ENCODE measurements at regions not wholly inside any gene's neighbourhood (a gene's known extent, or its start where the extent isn't known, plus 50 kb on each side); places are given as distances from the start of the nearest gene placed in this dataset.
A peak's percentile ranks its signal among the peaks of the same experiment; 100 is the strongest.

- Histone ChIP-seq H3K36me3 (replicated peaks; ENCODE audit: control insufficient read depth, insufficient read depth, low read length) (no peaks in the 10 kb centered on the region), H3K27me3 (ENCODE audit: control insufficient read depth, insufficient read depth, low read length) (no peaks in the 10 kb centered on the region), H3K4me3 (ENCODE audit: insufficient read depth, low read depth, low read length) (no peak overlapping the region)
- DNase-seq, result no peak
Measured at GRCh38 chr15:96695426-96695825, 364.9 kb downstream of the NR2F2 start.

GRCh38 chr15:96699871-96700401 lies 369.4 kb downstream of the NR2F2 start:
- Histone ChIP-seq H3K4me3 (ENCODE audit: insufficient read depth, low read depth, low read length) (no peak overlapping the region), H3K27me3 (ENCODE audit: control insufficient read depth, insufficient read depth, low read length) (no peaks in the 10 kb centered on the region; the same call in 1 of the 2 replicates), H3K36me3 (replicated peaks; ENCODE audit: control insufficient read depth, insufficient read depth, low read length) (no peaks in the 10 kb centered on the region)
- peak; percentile 11 for DNase-seq

- Histone ChIP-seq H3K4me3 (ENCODE audit: insufficient read depth, low read depth, low read length) (no peak overlapping the region), H3K36me3 (replicated peaks; ENCODE audit: control insufficient read depth, insufficient read depth, low read length) (no peaks in the 10 kb centered on the region), H3K27me3 (ENCODE audit: control insufficient read depth, insufficient read depth, low read length) (no peaks in the 10 kb centered on the region; the same call in 1 of the 2 replicates)
- no peak for DNase-seq
Measured at GRCh38 chr15:96700555-96700954, 370.1 kb downstream of the NR2F2 start.

GRCh38 chr15:96701443-96701842 lies 370.9 kb downstream of the NR2F2 start:
- no peak for DNase-seq
- no peaks in the 10 kb centered on the region; the same call in 1 of the 2 replicates for H3K27me3 ChIP-seq (ENCODE audit: control insufficient read depth, insufficient read depth, low read length)

DNA sequence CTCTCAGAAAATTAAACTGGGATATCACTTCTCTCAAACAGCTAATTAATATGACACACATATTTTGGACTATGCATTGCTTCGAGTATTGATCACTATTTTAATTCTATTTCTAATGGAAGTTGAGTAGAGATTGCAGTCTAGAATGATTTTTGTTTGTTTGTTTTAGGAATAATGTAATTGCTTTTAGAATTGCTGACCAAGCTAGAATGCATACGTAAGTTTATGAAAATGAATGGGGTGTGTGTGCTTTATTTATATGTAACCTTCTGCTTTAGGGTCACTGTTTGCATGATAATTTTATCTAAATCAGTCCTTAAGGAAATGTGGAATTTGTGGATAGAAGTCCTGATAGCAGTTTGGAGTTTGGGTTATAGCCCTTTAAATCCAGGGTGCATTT lies 371.4 kb downstream of the NR2F2 start:
- Histone ChIP-seq H3K27me3 (ENCODE audit: control insufficient read depth, insufficient read depth, low read length) (no peaks in the 10 kb centered on the region; the same call in 1 of the 2 replicates), H3K4me3 (ENCODE audit: insufficient read depth, low read depth, low read length) (no peak overlapping the region), H3K36me3 (replicated peaks; ENCODE audit: control insufficient read depth, insufficient read depth, low read length) (no peaks in the 10 kb centered on the region)
- DNase-seq, result no peak

More at GRCh38 chr15:96701443-96701842, 370.9 kb downstream of the NR2F2 start:
- Histone ChIP-seq H3K36me3 (replicated peaks; ENCODE audit: control insufficient read depth, insufficient read depth, low read length) (no peaks in the 10 kb centered on the region), H3K4me3 (ENCODE audit: insufficient read depth, low read depth, low read length) (no peak overlapping the region)

GRCh38 chr15:96702589-96702988 lies 372.1 kb downstream of the NR2F2 start:
- Histone ChIP-seq H3K36me3 (replicated peaks; ENCODE audit: control insufficient read depth, insufficient read depth, low read length) (no peaks in the 10 kb centered on the region), H3K4me3 (ENCODE audit: insufficient read depth, low read depth, low read length) (no peak overlapping the region), H3K27me3 (ENCODE audit: control insufficient read depth, insufficient read depth, low read length) (no peaks in the 10 kb centered on the region; the same call in 1 of the 2 replicates)
- DNase-seq, result no peak

DNA sequence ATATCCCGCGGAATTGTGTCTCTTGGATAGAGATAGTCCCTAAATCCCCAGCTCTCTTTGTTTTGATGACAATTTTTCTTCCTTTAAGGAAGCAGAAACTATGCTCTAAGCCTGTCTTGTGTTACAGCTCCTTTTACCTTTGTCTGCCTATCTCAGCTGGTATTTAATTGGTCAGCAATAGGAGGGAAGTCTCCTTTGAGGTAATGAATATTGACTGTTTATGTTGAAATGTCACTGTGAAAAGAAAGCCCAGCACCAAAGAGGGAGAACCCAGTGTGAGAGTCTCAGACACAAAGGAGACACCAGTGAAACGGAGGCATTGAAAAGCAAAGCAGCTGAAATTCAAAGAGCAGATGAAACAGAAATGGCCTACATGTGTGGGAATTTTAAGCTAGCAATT lies 372.6 kb downstream of the NR2F2 start:
- H3K36me3 ChIP-seq (replicated peaks; ENCODE audit: control insufficient read depth, insufficient read depth, low read length), result no peaks in the 10 kb centered on the region
- DNase-seq, result peak; percentile 2
- H3K4me3 ChIP-seq (ENCODE audit: insufficient read depth, low read depth, low read length), result no peak overlapping the region
- no peaks in the 10 kb centered on the region; the same call in 1 of the 2 replicates for H3K27me3 ChIP-seq (ENCODE audit: control insufficient read depth, insufficient read depth, low read length)

DNA sequence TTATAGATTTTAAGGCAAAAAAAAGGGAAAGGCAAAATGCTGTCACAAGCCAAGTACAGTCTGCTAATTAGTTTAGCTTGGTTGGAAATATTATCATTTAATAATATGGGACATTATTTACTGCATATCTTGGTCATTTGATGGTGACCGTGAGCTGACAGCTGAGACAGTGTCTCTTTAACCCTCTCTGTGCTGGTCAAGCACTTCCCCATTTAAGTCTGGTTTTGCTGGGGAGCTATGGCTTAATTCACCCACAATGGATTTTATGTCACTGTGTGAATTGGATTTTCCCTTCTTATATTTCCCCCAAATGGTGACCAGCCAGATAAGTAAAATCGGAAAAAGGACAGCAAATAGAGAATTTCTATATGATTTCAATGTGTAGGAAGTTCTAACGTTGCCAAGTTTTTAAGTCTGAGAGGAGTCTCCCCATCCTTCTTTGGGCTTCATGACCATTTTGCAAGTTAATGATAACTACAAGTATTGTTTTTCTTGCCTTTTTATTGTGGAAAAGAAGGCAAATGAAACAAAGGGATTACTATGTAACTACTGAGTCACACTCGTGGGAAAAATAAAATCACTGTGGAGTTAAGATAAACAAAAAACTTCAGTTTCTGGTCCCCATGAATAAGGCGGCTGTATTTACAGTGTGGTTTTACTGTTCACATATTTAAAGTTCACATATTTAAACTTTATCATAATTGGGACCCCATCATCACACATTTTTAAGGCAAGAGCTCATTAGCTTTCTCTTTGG lies 373.5 kb downstream of the NR2F2 start:
- no peak overlapping the region for H3K4me3 ChIP-seq (ENCODE audit: insufficient read depth, low read depth, low read length)
- DNase-seq, result no peak

DNA sequence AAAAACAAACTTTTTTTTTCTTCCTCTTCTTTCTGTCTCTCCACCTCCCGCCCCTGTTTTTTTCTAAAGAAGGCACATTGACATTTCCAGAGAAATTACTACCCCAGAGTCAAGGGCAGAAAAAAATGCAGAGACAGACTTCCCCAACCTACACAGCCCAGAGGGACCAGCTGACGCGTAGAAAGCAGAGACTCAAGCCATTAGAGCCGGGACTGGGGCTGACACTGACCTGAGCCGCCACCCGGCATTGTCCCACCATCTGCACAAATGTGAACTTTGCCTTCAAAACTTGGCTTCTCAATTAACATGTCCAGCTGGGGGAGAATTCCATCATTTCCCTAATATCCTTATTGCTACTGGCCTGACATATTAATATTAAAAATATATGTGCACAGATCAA lies 385.6 kb downstream of the NR2F2 start:
- H3K27me3 ChIP-seq (ENCODE audit: control insufficient read depth, insufficient read depth, low read length), result no peaks in the 10 kb centered on the region
- no peaks in the 10 kb centered on the region for H3K36me3 ChIP-seq (replicated peaks; ENCODE audit: control insufficient read depth, insufficient read depth, low read length)
- no peak overlapping the region for H3K4me3 ChIP-seq (ENCODE audit: insufficient read depth, low read depth, low read length)
- DNase-seq, result no peak

More for the DNA sequence above, 373.5 kb downstream of the NR2F2 start:
- H3K27me3 ChIP-seq (ENCODE audit: control insufficient read depth, insufficient read depth, low read length), result no peaks in the 10 kb centered on the region; the same call in 1 of the 2 replicates
- H3K36me3 ChIP-seq (replicated peaks; ENCODE audit: control insufficient read depth, insufficient read depth, low read length), result no peaks in the 10 kb centered on the region

- no peak overlapping the region for H3K4me3 ChIP-seq (ENCODE audit: insufficient read depth, low read depth, low read length)
- H3K27me3 ChIP-seq (ENCODE audit: control insufficient read depth, insufficient read depth, low read length), result no peaks in the 10 kb centered on the region
- DNase-seq, result no peak
- no peaks in the 10 kb centered on the region for H3K36me3 ChIP-seq (replicated peaks; ENCODE audit: control insufficient read depth, insufficient read depth, low read length)
Measured at GRCh38 chr15:96716478-96716877, 386.0 kb downstream of the NR2F2 start.

GRCh38 chr15:96720251-96720650 lies 389.8 kb downstream of the NR2F2 start:
- no peak overlapping the region for H3K4me3 ChIP-seq (ENCODE audit: insufficient read depth, low read depth, low read length)
- no peaks in the 10 kb centered on the region for H3K27me3 ChIP-seq (ENCODE audit: control insufficient read depth, insufficient read depth, low read length)
- no peak for DNase-seq
- H3K36me3 ChIP-seq (replicated peaks; ENCODE audit: control insufficient read depth, insufficient read depth, low read length), result no peaks in the 10 kb centered on the region

- H3K36me3 ChIP-seq (replicated peaks; ENCODE audit: control insufficient read depth, insufficient read depth, low read length), result no peaks in the 10 kb centered on the region
- no peak overlapping the region for H3K4me3 ChIP-seq (ENCODE audit: insufficient read depth, low read depth, low read length)
- DNase-seq, result no peak
- H3K27me3 ChIP-seq (ENCODE audit: control insufficient read depth, insufficient read depth, low read length), result no peaks in the 10 kb centered on the region
Measured at GRCh38 chr15:96720656-96721055, 390.2 kb downstream of the NR2F2 start.

DNA sequence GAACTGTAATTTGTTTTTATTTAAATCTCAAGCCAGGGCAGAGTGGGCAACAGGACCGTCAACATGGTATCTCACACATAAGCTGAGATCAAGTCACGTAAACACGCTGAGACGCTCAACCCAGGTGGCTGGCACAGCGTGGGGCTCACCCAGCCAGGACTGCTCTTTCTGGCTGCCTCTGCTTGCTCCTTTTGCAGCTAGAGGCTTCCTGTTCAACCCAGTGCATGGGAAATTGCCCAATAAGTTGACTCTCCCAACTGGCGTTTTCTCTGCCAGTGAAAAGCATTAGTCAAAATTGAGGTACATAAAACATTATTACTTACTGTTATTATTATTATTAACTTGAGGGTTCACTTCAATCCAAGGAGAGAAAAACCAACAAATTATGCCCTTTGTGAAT lies 398.1 kb downstream of the NR2F2 start:
- DNase-seq, result peak; percentile 4
- no peaks in the 10 kb centered on the region for H3K27me3 ChIP-seq (ENCODE audit: control insufficient read depth, insufficient read depth, low read length)
- H3K4me3 ChIP-seq (ENCODE audit: insufficient read depth, low read depth, low read length), result no peak overlapping the region
- no peaks in the 10 kb centered on the region for H3K36me3 ChIP-seq (replicated peaks; ENCODE audit: control insufficient read depth, insufficient read depth, low read length)

- Histone ChIP-seq H3K4me3 (ENCODE audit: insufficient read depth, low read depth, low read length) (no peak overlapping the region), H3K27me3 (ENCODE audit: control insufficient read depth, insufficient read depth, low read length) (no peaks in the 10 kb centered on the region), H3K36me3 (replicated peaks; ENCODE audit: control insufficient read depth, insufficient read depth, low read length) (no peaks in the 10 kb centered on the region)
- no peak for DNase-seq
Measured at GRCh38 chr15:96732704-96733103, 402.2 kb downstream of the NR2F2 start.

GRCh38 chr15:96733721-96734120 lies 403.2 kb downstream of the NR2F2 start:
- H3K36me3 ChIP-seq (replicated peaks; ENCODE audit: control insufficient read depth, insufficient read depth, low read length), result no peaks in the 10 kb centered on the region
- DNase-seq, result no peak
- H3K4me3 ChIP-seq (ENCODE audit: insufficient read depth, low read depth, low read length), result no peak overlapping the region
- H3K27me3 ChIP-seq (ENCODE audit: control insufficient read depth, insufficient read depth, low read length), result no peaks in the 10 kb centered on the region

Data from H7 (cell line).